Muscle layer of colon (tissue), 2 donors: ENCODE measurements at regions not wholly inside any gene's neighbourhood (a gene's known extent, or its start where the extent isn't known, plus 50 kb on each side); places are given as distances from the start of the nearest gene placed in this dataset.

Experiments used
- H3K27ac ChIP-seq: one replicate; pipeline ENCODE4 v1.7.0; 2013; ENCODE audit warnings: low read depth, mild to moderate bottlenecking, low read length, moderate library complexity
- H3K27me3 ChIP-seq, 2 donors: one replicate each; pipeline ENCODE4 v1.7.0; 2013; ENCODE audit warnings: low read length in 2 of 2, mild to moderate bottlenecking in 2 of 2; ENCODE audit not compliant: insufficient read depth in 2 of 2, control insufficient read depth in 1 of 2
- H3K36me3 ChIP-seq: one replicate; pipeline ENCODE4 v1.7.0; 2013; ENCODE audit warnings: mild to moderate bottlenecking, low read length; ENCODE audit not compliant: insufficient read depth
- H3K4me1 ChIP-seq: one replicate; pipeline ENCODE4 v1.7.0; 2013; ENCODE audit warnings: mild to moderate bottlenecking, low read length; ENCODE audit not compliant: insufficient read depth
- H3K4me3 ChIP-seq, 2 donors: one replicate each; pipeline ENCODE4 v1.7.0; 2013; ENCODE audit warnings: low read length in 2 of 2, low read depth in 1 of 2, mild to moderate bottlenecking in 1 of 2, moderate library complexity in 1 of 2
- H3K9ac ChIP-seq: one replicate; pipeline ENCODE4 v1.7.0; 2013; ENCODE audit warnings: low read length
- H3K9me3 ChIP-seq: one replicate; pipeline ENCODE4 v1.7.0; 2013; ENCODE audit warnings: mild to moderate bottlenecking, low read length
- donor health status: abdominal sarcoma.
- donor health status: Adenocarcinoma of cecum.

DNA sequence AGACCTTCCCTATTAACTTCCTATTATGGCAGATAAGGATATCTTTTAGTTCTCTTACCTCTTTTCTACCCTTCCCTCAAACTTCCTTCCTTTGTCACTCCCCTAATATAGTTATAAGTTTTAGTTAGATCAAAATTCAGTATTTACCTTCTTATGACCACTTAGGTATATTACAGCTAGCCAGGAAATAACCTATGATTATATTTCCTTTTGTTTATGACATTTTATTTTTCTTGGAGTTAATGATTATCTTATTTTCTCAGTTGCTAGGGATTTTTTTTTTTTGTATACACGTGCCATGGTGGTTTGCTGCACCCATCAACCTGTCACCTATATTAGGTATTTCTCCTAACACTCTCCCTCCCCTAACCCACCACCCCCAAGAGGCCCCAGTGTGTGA is 88.2 kb upstream of the ZBED5 start:
- no peaks in the 10 kb centered on the region for H3K27me3 ChIP-seq
- H3K9me3 ChIP-seq = no peaks in the 10 kb centered on the region
- no peak overlapping the region for H3K4me3 ChIP-seq
- no peak overlapping the region for H3K27ac ChIP-seq
- H3K9ac ChIP-seq = no peak overlapping the region
- H3K36me3 ChIP-seq = no peaks in the 10 kb centered on the region
- H3K4me1 ChIP-seq = peaks cover 30% of the 10 kb centered on the region

DNA sequence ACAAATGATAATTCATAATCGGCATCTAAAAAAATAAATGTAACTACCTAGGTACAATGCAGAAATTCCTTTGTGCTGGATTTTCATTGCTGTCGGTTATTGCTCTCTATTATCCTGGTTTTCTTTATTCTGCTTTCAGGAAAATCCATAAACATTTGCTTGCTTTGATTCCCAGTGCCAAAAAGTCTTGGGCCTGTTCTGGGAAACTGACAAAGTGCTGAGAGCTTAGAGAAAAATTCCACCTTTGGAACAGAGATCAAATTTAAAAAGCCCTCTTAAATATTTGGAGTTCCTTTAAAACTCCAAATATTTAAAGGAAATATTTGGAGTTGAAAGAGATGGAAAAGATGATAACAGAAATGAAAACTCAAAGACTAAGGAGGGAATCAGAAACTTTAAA is 87.3 kb upstream of the ZBED5 start:
- Histone ChIP-seq H3K27me3 (no peaks in the 10 kb centered on the region), H3K9me3 (no peaks in the 10 kb centered on the region), H3K4me1 (peaks cover 31% of the 10 kb centered on the region), H3K4me3 (no peak overlapping the region), H3K9ac (no peak overlapping the region), H3K27ac (peak overlapping the region; percentile 56), H3K36me3 (no peaks in the 10 kb centered on the region)

DNA sequence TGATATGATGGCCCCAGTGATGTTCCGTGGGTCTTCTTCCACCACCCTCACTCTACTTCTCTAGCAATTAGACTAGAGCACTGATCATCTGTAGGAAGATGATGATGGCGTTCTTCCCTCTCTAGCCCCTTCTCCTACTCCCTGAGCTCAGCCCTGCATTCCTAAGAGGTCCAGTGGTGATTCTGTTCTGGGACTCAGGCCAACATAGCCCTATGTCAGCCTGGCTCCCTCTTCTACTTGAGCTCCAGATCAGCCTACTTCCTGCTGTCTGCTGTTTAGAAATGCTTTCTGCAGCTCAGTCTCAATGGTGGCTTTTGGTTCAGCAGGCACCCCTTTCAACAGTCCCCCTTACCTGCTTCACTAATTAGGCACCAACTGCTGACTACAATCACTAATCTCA is 86.1 kb upstream of the ZBED5 start:
- Histone ChIP-seq H3K9ac (no peak overlapping the region), H3K27me3 (no peaks in the 10 kb centered on the region), H3K9me3 (no peaks in the 10 kb centered on the region), H3K36me3 (no peaks in the 10 kb centered on the region), H3K27ac (no peak overlapping the region), H3K4me3 (no peak overlapping the region), H3K4me1 (peaks cover 39% of the 10 kb centered on the region)

DNA sequence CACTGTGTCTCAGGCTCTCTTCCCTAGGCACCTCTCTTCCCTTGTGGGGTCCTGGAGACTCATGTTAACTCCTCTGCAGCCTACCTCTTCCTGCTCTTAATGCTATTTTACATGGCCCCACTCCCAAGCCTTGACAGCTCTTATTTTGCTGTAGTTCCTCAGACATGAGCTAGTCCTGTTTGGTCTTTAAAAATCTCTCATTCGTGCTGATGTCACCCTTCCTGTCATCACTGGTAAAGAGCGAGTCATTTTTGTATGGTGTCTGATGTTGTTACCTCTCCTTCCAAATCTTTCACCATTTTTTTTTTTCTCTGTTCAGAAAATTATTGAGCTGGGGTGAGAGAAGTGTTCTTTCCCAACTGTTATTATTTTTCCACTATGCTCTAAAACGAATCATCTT is 84.8 kb upstream of the ZBED5 start:
- no peaks in the 10 kb centered on the region for H3K36me3 ChIP-seq
- no peak overlapping the region for H3K9ac ChIP-seq
- peaks cover 51% of the 10 kb centered on the region for H3K4me1 ChIP-seq
- no peak overlapping the region for H3K27ac ChIP-seq
- no peak overlapping the region for H3K4me3 ChIP-seq
- H3K9me3 ChIP-seq = no peaks in the 10 kb centered on the region
- no peaks in the 10 kb centered on the region for H3K27me3 ChIP-seq

DNA sequence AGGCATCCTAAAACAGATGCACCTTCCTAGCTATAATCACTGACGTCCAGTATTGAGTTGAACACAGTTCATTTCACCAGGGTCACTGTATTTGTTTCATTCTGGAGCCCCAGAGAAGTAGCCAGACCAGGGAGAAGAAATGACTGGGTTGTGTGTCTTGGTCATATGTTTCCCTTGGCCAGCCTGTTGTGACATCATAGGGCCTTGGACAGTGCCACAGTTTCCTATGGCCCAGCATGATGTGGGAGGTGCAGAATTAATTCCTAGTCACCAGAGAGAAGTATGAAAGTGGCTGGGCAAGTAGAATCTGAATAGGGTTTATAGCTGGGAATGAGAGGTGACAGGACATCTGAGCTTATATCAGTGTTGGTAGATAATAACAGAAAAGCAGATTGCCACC is 84.0 kb upstream of the ZBED5 start:
- Histone ChIP-seq H3K4me3 (no peak overlapping the region), H3K4me1 (peaks cover 59% of the 10 kb centered on the region), H3K9ac (no peak overlapping the region), H3K9me3 (no peaks in the 10 kb centered on the region), H3K36me3 (no peaks in the 10 kb centered on the region), H3K27me3 (no peaks in the 10 kb centered on the region), H3K27ac (no peak overlapping the region)

DNA sequence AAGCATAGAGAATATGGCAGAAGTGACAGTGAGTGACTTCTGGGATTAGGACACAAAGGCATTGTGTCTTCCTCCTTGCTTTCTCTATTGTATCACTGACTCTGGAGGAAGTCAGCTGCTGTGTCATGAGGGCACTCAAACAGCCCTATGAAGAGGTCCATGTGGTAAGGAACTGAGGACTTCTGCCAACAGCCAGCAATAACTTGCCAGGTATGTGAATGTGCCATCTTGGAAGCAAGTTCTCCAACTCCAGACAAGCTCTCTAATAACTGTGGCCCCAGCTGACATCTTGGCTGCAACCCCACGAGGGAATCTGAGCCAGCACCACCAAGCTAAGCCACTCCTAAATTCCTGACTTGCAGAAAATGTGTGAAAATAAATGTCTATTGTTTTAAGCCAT is 83.6 kb upstream of the ZBED5 start:
- H3K27me3 ChIP-seq = no peaks in the 10 kb centered on the region
- no peaks in the 10 kb centered on the region for H3K36me3 ChIP-seq
- H3K4me3 ChIP-seq = no peak overlapping the region
- no peaks in the 10 kb centered on the region for H3K9me3 ChIP-seq
- H3K27ac ChIP-seq = no peak overlapping the region
- H3K9ac ChIP-seq = no peak overlapping the region
- peaks cover 63% of the 10 kb centered on the region for H3K4me1 ChIP-seq

DNA sequence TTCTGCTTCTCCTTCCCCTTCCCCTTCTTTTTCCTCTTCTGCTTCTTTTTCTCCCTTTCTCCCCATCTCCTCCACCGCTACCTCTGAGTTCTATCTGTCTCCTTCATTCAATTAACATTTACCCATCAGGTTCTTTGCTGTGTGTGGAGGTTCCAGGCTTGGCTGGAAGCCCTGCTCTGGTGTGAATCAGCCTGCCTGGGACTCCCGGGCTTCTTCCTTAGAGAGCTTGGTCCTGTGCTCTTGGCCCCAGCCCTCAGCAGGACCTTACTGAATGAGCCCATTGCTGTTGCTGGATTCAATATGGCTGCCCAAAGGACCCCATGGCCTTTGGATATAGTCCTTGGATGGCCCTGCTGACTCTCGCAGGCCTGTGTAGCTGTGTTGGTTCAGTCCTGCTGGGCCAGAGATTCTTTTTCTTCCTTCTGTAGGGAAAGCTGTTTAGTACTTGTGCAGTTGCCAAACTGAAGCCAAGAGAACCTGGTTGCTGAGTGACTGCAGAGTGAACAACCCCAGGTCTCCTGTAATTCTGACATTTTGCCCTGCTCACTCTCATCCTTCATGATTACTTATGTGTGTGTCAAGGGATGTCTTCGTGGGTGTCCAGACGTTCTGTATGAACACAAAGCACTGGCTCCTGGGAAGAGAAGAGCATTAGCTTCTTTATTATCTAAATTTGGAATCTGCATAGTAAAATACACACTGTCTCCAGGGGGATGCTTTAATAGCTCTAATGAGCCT is 81.0 kb upstream of the ZBED5 start:
- Histone ChIP-seq H3K9me3 (no peaks in the 10 kb centered on the region), H3K27ac (peak overlapping the region; percentile 8), H3K36me3 (no peaks in the 10 kb centered on the region), H3K4me1 (peaks cover 61% of the 10 kb centered on the region), H3K4me3 (no peak overlapping the region), H3K27me3 (no peaks in the 10 kb centered on the region), H3K9ac (no peak overlapping the region)

DNA sequence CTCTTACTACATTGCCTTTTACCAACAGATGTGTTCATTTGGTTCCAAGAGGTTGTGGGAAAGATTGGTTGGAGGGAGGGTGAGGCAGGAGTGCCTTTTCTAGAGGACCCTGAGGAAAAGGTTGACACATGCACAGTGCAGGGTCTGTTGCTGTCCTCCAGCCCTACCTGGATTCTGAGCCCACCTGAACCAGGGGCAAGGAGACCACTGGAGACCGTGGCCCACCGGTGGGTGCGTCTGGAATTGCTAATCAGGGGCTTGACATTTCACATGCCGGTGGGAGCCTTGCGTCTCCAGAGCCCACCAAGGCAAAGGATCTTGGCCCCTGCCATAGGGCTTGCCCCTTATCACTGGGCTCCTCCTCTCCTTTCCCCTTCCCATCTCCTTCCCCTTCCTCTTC is 80.4 kb upstream of the ZBED5 start:
- Histone ChIP-seq H3K36me3 (no peaks in the 10 kb centered on the region), H3K4me3 (no peak overlapping the region), H3K4me1 (peaks cover 61% of the 10 kb centered on the region), H3K27ac (peak overlapping the region; percentile 5), H3K9ac (no peak overlapping the region), H3K27me3 (no peaks in the 10 kb centered on the region), H3K9me3 (no peaks in the 10 kb centered on the region)

DNA sequence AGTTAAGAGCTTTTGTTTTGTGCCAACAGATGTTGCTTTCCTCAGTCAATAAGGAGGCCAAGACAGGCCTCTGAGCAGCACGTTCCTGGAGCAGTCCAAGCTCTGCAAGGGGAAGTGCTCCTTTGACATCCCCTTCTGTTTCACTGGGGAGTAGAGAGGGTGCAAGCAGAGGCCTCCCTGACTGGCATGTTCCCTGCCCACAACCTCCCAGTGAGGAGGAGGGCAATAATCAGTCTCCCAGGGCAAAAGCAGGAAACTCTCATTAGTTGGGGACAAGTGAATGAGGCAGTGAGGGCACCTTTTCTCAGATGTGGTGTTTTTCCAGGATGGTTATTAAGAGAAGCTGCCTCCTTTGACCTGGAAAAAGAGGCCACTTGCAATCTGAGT is 79.5 kb upstream of the ZBED5 start:
- H3K27ac ChIP-seq = no peak overlapping the region
- H3K4me3 ChIP-seq = no peak overlapping the region
- H3K9me3 ChIP-seq = no peaks in the 10 kb centered on the region
- no peaks in the 10 kb centered on the region for H3K36me3 ChIP-seq
- H3K27me3 ChIP-seq = no peaks in the 10 kb centered on the region
- peaks cover 70% of the 10 kb centered on the region for H3K4me1 ChIP-seq
- no peak overlapping the region for H3K9ac ChIP-seq

DNA sequence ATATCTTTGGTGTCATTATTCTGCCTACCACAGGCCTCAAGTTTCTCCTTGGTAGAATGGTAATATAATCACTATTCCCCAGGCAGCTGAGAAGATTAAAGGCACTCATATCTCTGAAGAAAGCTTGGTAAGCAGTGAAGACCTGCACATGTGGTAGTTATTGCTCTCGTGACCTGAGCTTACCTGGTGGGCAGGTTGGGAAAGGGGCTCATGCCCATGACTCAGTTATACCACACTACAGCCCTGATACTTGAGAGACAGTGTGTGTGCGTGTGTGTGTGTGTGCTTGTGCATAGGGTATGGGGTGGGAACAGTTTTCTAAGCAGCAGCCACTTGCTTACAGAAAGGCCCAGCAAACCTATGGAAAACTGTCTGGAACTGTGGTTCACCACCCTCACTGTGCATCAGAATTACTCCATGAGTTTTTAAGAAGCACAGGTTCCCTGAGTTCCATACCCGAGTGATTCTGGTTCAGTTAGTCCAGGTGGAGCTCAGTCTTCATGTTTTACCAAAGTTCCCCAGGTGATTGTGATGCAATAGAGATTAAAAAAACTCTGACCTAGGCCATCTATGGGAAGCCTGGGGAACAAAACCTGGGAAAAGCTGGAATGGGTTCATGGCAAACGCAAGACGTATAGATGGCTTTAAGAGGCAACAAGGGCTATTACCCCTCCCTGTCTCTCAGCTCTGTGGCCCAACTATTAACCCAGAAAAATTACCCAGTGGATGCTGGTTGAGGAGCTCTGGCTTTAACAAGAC is 79.0 kb upstream of the ZBED5 start:
- Histone ChIP-seq H3K9ac (no peak overlapping the region), H3K27ac (peak overlapping the region; percentile 19), H3K27me3 (no peaks in the 10 kb centered on the region), H3K4me3 (no peak overlapping the region), H3K36me3 (no peaks in the 10 kb centered on the region), H3K4me1 (peaks cover 72% of the 10 kb centered on the region), H3K9me3 (no peaks in the 10 kb centered on the region)

DNA sequence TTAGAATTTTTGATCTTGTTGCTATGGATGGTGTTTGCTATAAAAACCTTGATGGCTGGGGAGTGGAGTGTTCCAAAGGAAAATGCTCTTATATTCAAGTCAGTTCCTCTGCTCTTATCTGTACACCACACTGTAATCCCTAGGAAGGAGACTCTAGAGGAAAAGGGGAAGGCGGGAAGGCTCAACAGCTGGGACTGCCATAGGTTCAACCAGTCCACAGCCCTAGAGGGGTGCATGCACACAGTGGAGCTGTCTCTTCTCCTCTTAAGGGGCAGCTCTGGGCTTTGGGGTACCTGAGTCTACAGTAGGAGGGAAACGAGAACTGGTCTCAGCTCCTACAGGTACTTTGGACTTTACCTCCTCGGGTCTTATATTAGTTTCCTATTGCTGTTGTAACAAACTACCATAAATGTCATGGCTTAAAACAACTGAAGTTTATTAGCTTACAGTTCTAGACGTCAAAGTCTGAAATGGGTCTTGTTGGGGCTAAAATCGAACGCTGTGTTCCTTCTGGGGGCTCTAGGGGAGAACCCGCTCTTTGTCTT is 77.2 kb upstream of the ZBED5 start:
- H3K9ac ChIP-seq = no peak overlapping the region
- no peak overlapping the region for H3K4me3 ChIP-seq
- H3K36me3 ChIP-seq = no peaks in the 10 kb centered on the region
- H3K9me3 ChIP-seq = no peaks in the 10 kb centered on the region
- no peaks in the 10 kb centered on the region for H3K27me3 ChIP-seq
- H3K27ac ChIP-seq = peak overlapping the region; percentile 19
- peaks cover 68% of the 10 kb centered on the region for H3K4me1 ChIP-seq
